Loucy (cell line): ENCODE measurements at regions not wholly inside any gene's neighbourhood (a gene's known extent, or its start where the extent isn't known, plus 50 kb on each side); places are given as distances from the start of the nearest gene placed in this dataset.

ENCODE experiments used
- H2AFZ ChIP-seq: fragments of 200-600 bp; sonication (generic); 2 replicates; pipeline ENCODE4 v1.6.0; 2016; ENCODE audit warnings: antibody characterized with exemption, mild to moderate bottlenecking, low read length, moderate library complexity
- H3F3A ChIP-seq: fragments of 200-600 bp; 2 replicates; pipeline ENCODE4 v1.6.0; 2016; ENCODE audit warnings: antibody characterized with exemption, low read depth, mild to moderate bottlenecking
- H3K27me3 ChIP-seq: fragments of 200-600 bp; sonication (generic); 2 replicates; pipeline ENCODE4 v1.6.1; 2014; ENCODE audit warnings: low read length, mild to moderate bottlenecking; ENCODE audit not compliant: insufficient read depth, poor library complexity, severe bottlenecking
- H3K36me3 ChIP-seq: fragments of 200-600 bp; sonication (generic); 2 replicates; pipeline ENCODE4 v1.6.1; 2016; ENCODE audit warnings: low read length; ENCODE audit not compliant: insufficient read depth
- H3K4me1 ChIP-seq: fragments of 200-600 bp; sonication (generic); 2 replicates; pipeline ENCODE4 v1.5.1; 2014; ENCODE audit warnings: low read length, mild to moderate bottlenecking; ENCODE audit not compliant: insufficient read depth, poor library complexity, severe bottlenecking
- H3K4me2 ChIP-seq: fragments of 200-600 bp; sonication (generic); 2 replicates; pipeline ENCODE4 v1.6.0; 2014; ENCODE audit warnings: antibody characterized with exemption, low read length, low read depth, mild to moderate bottlenecking; ENCODE audit not compliant: poor library complexity, severe bottlenecking
- H3K4me3 ChIP-seq: fragments of 200-600 bp; sonication (generic); 2 replicates; pipeline ENCODE4 v1.5.1; 2014; ENCODE audit warnings: low read length, mild to moderate bottlenecking, mixed read lengths; ENCODE audit not compliant: poor library complexity, severe bottlenecking
- H3K79me2 ChIP-seq: fragments of 200-600 bp; sonication (generic); 2 replicates; pipeline ENCODE4 v1.6.1; 2014; ENCODE audit warnings: low read length; ENCODE audit not compliant: insufficient read depth
- H3K9ac ChIP-seq: fragments of 200-600 bp; sonication (generic); 2 replicates; pipeline ENCODE4 v1.6.0; 2014; ENCODE audit warnings: mild to moderate bottlenecking, low read depth, low read length, moderate library complexity; ENCODE audit not compliant: poor library complexity, severe bottlenecking
- H3K9me2 ChIP-seq: fragments of 200-600 bp; sonication (generic); replicated peaks from 2 replicates; pipeline ENCODE4 v1.6.1; 2016; ENCODE audit warnings: low read depth, low read length, mixed read lengths
- H3K9me3 ChIP-seq: fragments of 200-600 bp; sonication (generic); 2 replicates; pipeline ENCODE4 v1.6.1; 2014; ENCODE audit warnings: mild to moderate bottlenecking, antibody characterized with exemption, low read length, low read depth; ENCODE audit not compliant: insufficient read depth
- H4K20me1 ChIP-seq: fragments of 200-600 bp; sonication (generic); 2 replicates; pipeline ENCODE4 v1.6.0; 2014; ENCODE audit warnings: antibody characterized with exemption, low read length, mild to moderate bottlenecking; ENCODE audit not compliant: insufficient read depth, poor library complexity, severe bottlenecking
- EZH2phosphoT487 ChIP-seq: fragments of 200-600 bp; IDR thresholded peaks from 2 replicates; pipeline ENCODE4 v1.6.1; 2018; ENCODE audit warnings: antibody characterized with exemption, mild to moderate bottlenecking, moderate library complexity, borderline replicate concordance
- TF ChIP-seq, protein P1 (sequence below): fragments of 200-600 bp; sonication (generic); conservative IDR thresholded peaks from 2 replicates; pipeline ENCODE4 v1.5.1; 2014; ENCODE audit warnings: mild to moderate bottlenecking, antibody characterized with exemption, low read length

DNA sequence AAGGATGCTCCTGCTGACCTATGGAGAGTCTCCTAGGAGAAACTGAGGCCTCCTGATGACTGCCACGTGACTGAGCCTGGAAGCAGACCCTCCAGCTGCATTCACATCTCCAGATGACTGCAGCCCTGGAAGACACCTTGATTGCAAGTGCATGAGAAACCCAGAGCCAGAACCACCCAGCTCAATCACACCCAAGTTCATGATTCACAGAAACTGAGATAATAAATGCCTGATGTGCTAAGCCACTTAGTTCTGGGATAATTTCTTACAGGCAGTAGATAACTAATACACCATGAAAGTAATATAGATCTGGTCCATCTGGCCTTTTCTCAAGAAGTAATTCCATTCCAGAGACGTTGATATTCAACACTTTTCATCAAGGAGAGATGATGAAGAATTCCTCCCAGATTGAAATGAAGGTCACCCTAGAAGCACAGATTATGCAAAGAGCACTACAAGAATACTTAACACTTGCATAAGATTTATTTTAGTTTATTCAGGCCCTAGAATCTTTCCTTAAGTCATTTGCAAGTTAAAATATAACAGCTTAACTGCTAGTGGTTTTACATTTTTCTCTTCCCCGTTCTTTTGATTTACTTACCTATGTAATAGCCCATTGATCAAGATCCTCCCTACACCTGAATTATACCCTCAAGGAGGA is 208.2 kb upstream of the INHBA start:
- Histone ChIP-seq H2AFZ (no peak overlapping the region), H3K27me3 (no peaks in the 10 kb centered on the region), H3K9ac (no peak overlapping the region), H3K4me1 (no peaks in the 10 kb centered on the region), H3K79me2 (no peaks in the 10 kb centered on the region), H3K4me3 (no peak overlapping the region), H4K20me1 (no peaks in the 10 kb centered on the region), H3F3A (no peaks in the 10 kb centered on the region), H3K36me3 (no peaks in the 10 kb centered on the region), H3K4me2 (no peak overlapping the region), H3K9me2 (no peaks in the 10 kb centered on the region), H3K9me3 (no peaks in the 10 kb centered on the region)
- TF ChIP-seq, protein P1, sequence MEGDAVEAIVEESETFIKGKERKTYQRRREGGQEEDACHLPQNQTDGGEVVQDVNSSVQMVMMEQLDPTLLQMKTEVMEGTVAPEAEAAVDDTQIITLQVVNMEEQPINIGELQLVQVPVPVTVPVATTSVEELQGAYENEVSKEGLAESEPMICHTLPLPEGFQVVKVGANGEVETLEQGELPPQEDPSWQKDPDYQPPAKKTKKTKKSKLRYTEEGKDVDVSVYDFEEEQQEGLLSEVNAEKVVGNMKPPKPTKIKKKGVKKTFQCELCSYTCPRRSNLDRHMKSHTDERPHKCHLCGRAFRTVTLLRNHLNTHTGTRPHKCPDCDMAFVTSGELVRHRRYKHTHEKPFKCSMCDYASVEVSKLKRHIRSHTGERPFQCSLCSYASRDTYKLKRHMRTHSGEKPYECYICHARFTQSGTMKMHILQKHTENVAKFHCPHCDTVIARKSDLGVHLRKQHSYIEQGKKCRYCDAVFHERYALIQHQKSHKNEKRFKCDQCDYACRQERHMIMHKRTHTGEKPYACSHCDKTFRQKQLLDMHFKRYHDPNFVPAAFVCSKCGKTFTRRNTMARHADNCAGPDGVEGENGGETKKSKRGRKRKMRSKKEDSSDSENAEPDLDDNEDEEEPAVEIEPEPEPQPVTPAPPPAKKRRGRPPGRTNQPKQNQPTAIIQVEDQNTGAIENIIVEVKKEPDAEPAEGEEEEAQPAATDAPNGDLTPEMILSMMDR = no peak
- no peak for TF ChIP-seq EZH2phosphoT487

DNA sequence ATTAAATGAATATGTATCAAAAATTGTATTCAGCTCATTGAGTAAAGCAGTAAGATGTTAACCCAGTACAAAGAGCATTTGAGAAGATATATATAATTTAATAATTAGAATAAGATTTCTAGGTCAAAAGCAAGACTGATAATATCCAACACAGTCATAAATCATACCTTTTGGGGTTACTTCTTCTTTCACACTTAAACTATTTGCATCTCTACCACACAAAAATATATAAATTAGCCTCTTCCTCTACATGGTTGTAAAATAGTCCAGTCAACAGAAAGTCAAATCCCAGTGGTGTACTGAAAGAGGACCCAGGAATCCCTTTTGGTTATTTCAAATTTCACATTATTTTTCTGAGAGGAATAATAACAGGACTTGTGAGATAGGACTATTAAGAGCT is 204.6 kb upstream of the INHBA start:
- H3K4me2 ChIP-seq = no peak overlapping the region
- no peaks in the 10 kb centered on the region for H4K20me1 ChIP-seq
- no peaks in the 10 kb centered on the region for H3K36me3 ChIP-seq
- H3K9me2 ChIP-seq = no peaks in the 10 kb centered on the region
- H3K9me3 ChIP-seq = 0 out of 2 replicates have a peak, but pooled peaks cover 6% of the 10 kb centered on the region
- H3F3A ChIP-seq = no peaks in the 10 kb centered on the region
- H3K4me1 ChIP-seq = no peaks in the 10 kb centered on the region
- H3K79me2 ChIP-seq = no peaks in the 10 kb centered on the region
- H2AFZ ChIP-seq = no peak overlapping the region
- no peak overlapping the region for H3K9ac ChIP-seq
- no peak overlapping the region for H3K4me3 ChIP-seq
- H3K27me3 ChIP-seq = peaks cover 7% of the 10 kb centered on the region
- TF ChIP-seq, protein P1 = no peak
- no peak for TF ChIP-seq EZH2phosphoT487

DNA sequence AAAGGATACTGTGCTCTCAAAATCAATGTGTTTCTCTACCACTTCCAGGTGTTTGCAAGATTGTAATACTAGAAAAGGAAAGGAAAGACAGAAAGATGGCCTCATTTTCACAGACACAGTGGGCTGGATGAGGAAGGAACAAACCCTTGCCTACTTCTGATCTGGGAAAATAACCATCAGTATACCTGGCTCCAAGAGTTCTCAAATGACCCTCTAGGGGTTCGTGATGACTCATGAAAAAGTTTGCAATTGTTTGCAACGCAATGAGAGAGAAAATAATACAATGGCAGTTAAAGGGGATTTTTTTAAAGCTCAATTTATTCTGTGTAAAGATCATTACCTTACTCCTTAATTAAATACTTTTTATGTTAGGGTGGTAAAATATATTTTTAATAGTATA is 197.6 kb upstream of the INHBA start:
- no peak overlapping the region for H3K4me2 ChIP-seq
- H2AFZ ChIP-seq = no peak overlapping the region
- H3K36me3 ChIP-seq = no peaks in the 10 kb centered on the region
- no peaks in the 10 kb centered on the region for H3K79me2 ChIP-seq
- peaks cover 7% of the 10 kb centered on the region for H3K27me3 ChIP-seq
- no peak overlapping the region for H3K9ac ChIP-seq
- H3K9me3 ChIP-seq = 0 out of 2 replicates have a peak, but pooled peaks cover 6% of the 10 kb centered on the region
- no peaks in the 10 kb centered on the region for H3F3A ChIP-seq
- no peaks in the 10 kb centered on the region for H4K20me1 ChIP-seq
- no peak overlapping the region for H3K4me3 ChIP-seq
- TF ChIP-seq, protein P1 = no peak
- no peak for TF ChIP-seq EZH2phosphoT487
- no peaks in the 10 kb centered on the region for H3K9me2 ChIP-seq
- no peaks in the 10 kb centered on the region for H3K4me1 ChIP-seq
